ENCODE measurements at regions not wholly inside any gene's neighbourhood (a gene's known extent, or its start where the extent isn't known, plus 50 kb on each side); places are given as distances from the start of the nearest gene placed in this dataset.

GRCh38 chrX:5718651-5719050 lies 510.0 kb downstream of the NLGN4X start:
- FAIRE-seq (no peak), ATAC-seq (no peak), DNase-seq (ENCODE audit: extremely low read depth in 1 of 4, low spot score in 3 of 4) (no peak)
- no peaks in the 10 kb centered on the region for H3K79me2 ChIP-seq (ENCODE audit: control insufficient read depth, insufficient read depth, low read length)
- H3K9ac ChIP-seq (ENCODE audit: insufficient read depth in 1 of 2, low read depth in 2 of 2, low read length in 2 of 2), result no peak overlapping the region
- no peak overlapping the region for H3K4me3 ChIP-seq
- no peaks in the 10 kb centered on the region for H3K9me1 ChIP-seq (ENCODE audit: control insufficient read depth, insufficient read depth, low read length)
- H4K20me1 ChIP-seq (replicated peaks; ENCODE audit: control insufficient read depth, insufficient read depth, low read length), result no peaks in the 10 kb centered on the region
- no peak overlapping the region for H3K4me2 ChIP-seq (ENCODE audit: insufficient read depth, low read length)
- CTCF ChIA-PET (ENCODE audit: low intra/inter-chr PET ratio), result no interaction called here
- no peaks in the 10 kb centered on the region for H3K27me3 ChIP-seq (ENCODE audit: control insufficient read depth in 2 of 2, insufficient read depth in 2 of 2, low read length in 2 of 2)
- H2AFZ ChIP-seq (ENCODE audit: low read depth, low read length), result no peak overlapping the region
- in situ Hi-C loops (cut with MboI) (no loop called here), intact Hi-C loops (cut with micrococcal nuclease) (no loop called here)
- no TSS peak for BruUV-seq (replicated peaks)
- no peaks in the 10 kb centered on the region for H3K4me1 ChIP-seq (replicated peaks in 1 of 2; ENCODE audit: control insufficient read depth in 2 of 2, insufficient read depth in 2 of 2, low read length in 2 of 2)
- POLR2A ChIA-PET, result no interaction called here
- H3K27ac ChIP-seq (ENCODE audit: extremely low read depth, low read depth, low read length), result no peak overlapping the region
- no peaks in the 10 kb centered on the region for H3K36me3 ChIP-seq (ENCODE audit: control insufficient read depth, insufficient read depth, low read length)
- H3K9me3 ChIP-seq (replicated peaks; ENCODE audit: control insufficient read depth, insufficient read depth, low read depth, low read length), result no peaks in the 10 kb centered on the region
- WGBS (ENCODE audit: insufficient coverage, low coverage, missing lambda C conversion rate), result 0% methylated on average over 3 of the region's 3 CpGs
- TF ChIP-seq FOXJ2 (tag; IDR thresholded peaks at IDR 0.05), result no peak
- no peak for TF ChIP-seq AFF1 (IDR thresholded peaks at IDR 0.05; ENCODE audit: low read depth in 1 of 2, partially characterized antibody in 2 of 2)
- TF ChIP-seq SNRNP70 (optimal IDR thresholded peaks at IDR 0.05; ENCODE audit: low read depth, low read length), result no peak
- TF ChIP-seq CCNT2 (IDR thresholded peaks at IDR 0.05; ENCODE audit: borderline replicate concordance, extremely low read depth, insufficient read length, low read depth, low read length), result no peak
- no peak for TF ChIP-seq ZNF398 (CRISPR knock-in tag; IDR thresholded peaks at IDR 0.05)
- no peak for TF ChIP-seq HMBOX1 (IDR thresholded peaks at IDR 0.05)
- no peak for TF ChIP-seq RB1 (IDR thresholded peaks at IDR 0.05; ENCODE audit: low read depth)
- no peak for TF ChIP-seq MCM3 (IDR thresholded peaks at IDR 0.05)
- no peak for TF ChIP-seq MTF1 (CRISPR knock-in tag; IDR thresholded peaks at IDR 0.05; ENCODE audit: borderline replicate concordance)
- no peak for TF ChIP-seq HMG20B (CRISPR knock-in tag; IDR thresholded peaks at IDR 0.05)
- no peak for TF ChIP-seq ETV5 (CRISPR knock-in tag; IDR thresholded peaks at IDR 0.05; ENCODE audit: low read depth)
- TF ChIP-seq COPS2 (conservative IDR thresholded peaks at IDR 0.05), result no peak
- TF ChIP-seq MYNN (IDR thresholded peaks at IDR 0.05), result no peak
- no peak for TF ChIP-seq MYNN (CRISPR knock-in tag; IDR thresholded peaks at IDR 0.05)
- TF ChIP-seq JUN (IDR thresholded peaks at IDR 0.05; ENCODE audit: borderline replicate concordance, low read depth, low read length), result no peak
- TF ChIP-seq JUN (CRISPR knock-in tag; IDR thresholded peaks at IDR 0.05; ENCODE audit: borderline replicate concordance), result no peak
- TF ChIP-seq HSF4 (CRISPR knock-in tag; IDR thresholded peaks at IDR 0.05; ENCODE audit: borderline replicate concordance), result no peak
- TF ChIP-seq BRD4 (IDR thresholded peaks at IDR 0.05), result no peak
- TF ChIP-seq RBM17 (IDR thresholded peaks at IDR 0.05; ENCODE audit: borderline replicate concordance, low read depth, low read length), result no peak
- TF ChIP-seq ZNF41 (CRISPR knock-in tag; conservative IDR thresholded peaks at IDR 0.05), result no peak
